DMS114 treated with DMSO at 0.1 percent for 48 hours (cell line): ENCODE measurements at regions not wholly inside any gene's neighbourhood (a gene's known extent, or its start where the extent isn't known, plus 50 kb on each side); places are given as distances from the start of the nearest gene placed in this dataset.

Source experiments
- DNase-seq: peaks from one replicate; lab custom pipeline; 2025; ENCODE audit not compliant: unreplicated experiment; lab: John Stamatoyannopoulos, UW

DNA sequence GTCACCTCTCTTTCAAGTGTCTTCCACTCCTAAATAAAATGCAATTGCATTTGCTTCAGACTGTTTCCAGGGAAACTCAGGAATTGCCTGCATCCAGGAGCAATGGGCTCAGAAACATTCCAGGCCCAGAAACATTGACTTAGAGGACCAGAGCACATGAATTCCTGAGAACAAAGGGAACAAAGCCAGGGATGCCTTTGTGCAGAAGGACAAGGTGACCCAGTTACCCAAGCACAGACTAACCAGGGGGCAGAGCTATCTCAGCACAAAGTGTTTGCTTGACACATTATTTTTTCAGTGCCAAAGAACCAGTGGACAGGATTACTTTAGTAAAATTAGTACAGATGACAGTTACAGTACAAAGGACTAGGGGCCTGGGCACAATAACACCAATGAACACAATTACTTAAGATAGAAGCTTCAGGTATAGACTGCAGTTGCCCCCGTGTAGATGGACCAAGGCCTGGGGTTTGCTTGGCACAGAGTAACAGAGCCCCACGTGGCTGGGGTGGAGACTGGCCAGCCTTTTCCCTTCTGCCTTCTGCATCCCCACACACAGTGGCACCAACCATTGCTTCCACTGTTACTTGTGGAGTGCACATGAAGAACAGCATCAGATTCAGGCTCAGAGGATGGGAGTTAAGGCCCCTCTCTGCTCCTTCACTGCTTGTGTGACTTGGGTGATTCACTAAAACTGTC, 500.8 kb downstream of the INSC start:
- no peak for DNase-seq

DNA sequence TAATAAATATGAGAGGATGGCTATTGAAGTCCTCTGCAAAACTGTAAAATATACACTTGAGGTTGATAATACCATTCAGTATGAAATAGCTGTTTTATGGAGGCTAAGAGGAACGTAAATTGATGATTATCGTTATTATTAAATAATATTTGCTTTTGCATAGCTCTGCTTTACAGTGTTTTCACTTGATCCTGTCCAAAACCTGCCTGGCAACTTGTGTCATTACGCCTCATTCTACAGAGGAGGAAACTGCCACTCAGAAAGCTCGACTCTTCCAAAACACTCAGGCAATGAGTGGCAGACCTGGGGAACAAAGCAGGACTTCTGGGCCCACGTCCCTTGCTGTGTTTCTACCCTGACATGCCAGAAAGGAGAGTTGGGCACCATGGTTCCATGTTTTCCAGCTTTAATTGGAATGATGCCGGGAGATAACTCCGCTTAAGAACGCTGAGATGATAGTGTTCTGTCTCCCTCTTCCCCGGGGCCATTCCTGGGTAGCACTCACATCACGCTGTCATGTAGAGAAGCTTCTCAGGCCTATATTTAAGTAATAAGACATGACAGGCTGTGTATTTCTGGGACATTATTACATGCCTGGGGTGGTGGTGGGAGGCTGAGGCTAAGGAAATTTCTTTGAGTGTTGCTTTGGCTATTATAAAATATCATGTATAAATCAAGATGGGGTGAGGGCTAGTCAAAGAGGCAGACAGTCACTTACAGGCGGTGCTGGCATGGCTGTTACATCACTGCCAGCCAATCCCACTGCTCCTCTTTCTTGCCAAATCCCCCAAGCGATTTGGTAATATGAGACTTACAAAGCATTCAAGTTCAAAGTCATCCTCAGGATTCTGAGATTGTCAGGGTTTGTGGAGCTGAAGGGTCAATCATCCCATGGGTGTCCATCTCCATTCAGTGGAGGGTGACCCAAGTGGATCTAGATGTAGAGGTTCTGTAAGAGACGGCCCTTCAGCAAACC, 501.7 kb downstream of the INSC start:
- DNase-seq = no peak

DNA sequence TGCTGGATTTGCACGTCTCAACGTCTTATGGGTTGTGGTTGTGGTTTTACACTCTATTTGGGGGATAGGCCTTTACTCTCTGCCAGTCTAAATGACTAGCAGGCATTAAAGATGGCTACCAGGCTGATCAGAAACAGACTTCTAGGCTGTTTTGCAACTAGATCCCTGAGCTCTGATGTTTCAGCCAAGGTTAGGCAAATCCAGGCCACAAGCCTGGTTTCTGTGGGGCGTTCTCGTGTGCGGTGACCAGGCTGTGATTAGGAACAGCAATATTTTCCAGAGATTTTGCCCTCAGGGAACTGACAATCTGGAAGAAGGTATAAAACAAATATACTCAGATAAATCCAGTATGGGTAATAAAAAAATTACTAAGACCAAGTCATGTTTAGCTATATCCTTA, 502.4 kb downstream of the INSC start:
- DNase-seq = no peak

DNA sequence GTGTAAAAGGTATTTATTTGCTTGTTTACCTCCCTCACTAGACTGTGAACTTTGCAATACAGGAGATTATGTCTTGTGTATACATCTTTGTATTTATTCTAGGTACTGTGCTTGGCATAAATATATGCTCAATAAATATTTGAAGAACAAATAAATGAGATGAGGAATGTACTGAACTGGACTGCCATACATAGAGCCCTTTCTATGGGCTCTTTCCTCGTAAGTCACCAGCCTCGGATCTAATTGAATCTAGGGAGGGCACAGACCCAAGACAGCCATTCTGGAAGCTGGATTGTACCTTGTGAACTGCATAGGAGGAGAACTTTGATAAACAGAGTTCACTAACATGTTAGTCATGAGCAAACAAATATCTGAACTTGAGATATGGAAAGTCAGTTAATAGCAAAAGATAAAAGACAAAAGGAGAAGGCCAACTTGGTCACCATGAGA, 503.9 kb downstream of the INSC start:
- no peak for DNase-seq

DNA sequence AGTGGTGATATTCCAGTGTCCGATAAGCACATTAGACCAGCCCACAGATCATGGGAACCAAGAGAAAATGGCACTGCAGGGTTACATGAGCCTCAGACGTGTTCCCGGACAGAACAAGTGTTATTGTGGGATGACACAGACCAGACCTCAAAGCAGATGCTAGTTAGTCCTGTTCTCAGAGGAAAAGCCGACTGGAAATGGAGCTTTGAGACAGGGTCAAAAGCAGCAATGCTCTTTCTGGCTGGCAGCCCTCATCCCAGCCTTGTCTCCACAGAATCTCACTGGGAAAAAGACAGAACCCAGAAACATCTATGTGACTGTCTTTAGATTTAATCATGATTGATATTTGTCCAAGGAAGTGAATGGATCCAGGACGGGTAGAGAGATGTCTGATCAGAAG, 506.8 kb downstream of the INSC start:
- DNase-seq = no peak

DNA sequence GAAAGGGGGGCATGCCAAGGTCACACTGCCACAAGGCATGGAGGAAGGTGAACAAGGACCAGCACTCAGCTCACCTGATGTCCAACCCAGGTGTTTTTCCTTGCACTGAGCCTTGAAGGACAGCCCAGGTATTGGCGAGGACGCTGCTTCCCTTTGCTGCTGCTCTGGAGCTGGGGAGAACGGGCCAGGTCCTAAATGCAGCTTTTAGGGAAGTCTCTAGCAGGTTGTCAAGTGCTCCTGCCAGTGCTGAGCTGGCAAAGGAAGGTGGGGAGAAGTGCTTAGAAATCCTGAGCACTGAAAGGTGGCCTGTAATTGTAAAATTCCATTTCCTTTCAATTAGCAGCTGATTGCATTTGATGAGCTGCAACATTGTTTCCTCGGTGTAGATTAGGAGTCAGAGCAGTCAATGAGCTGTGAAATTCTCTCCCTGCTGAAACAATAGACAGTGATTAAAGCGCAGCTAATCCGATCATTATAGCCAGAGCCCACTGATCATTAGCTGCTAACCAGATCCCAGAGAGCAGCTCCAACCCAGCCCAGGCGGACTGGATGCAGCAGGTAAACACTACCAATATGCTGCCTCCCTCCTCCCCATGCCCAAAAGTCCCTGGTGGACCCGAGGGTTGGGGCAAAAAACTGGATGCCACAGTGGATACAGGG, 507.6 kb downstream of the INSC start:
- DNase-seq = no peak

DNA sequence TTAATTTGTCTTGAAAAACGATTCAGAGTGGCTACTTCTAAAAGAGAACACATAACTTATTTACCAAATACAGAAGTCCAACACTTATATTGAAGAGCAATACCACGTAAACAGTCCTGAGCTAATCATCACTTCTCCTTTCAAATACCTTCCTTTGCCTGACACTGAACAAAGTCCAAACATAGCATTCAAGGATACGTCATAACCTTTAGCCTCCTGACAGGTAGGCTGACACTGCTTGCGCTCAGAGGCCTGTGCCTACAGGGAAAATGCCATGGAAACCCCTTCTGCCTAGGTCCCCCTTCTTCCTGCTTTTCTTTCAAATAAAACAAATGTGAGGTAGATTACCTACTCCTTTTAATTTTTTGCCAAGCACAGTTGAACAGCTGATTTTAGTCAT, 510.0 kb downstream of the INSC start:
- DNase-seq = no peak

DNA sequence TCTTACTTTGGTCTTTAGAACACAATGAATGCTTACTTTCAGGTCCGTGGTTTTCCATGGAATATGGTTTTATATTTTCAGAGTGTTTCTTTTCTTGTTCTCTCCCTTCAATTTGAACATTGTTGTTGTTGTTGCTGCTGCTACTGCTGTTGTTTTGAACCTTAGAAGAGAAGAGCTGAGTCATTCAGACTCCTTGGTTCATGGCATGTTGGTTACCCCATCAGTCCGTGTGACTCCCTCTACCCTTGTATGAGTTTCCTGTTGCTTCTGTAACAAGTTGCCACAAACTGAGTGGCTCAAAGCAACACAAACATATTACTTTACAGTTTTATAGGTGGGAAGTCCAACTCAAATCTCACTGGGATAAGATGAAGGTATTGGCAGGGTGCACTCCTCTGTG, 511.0 kb downstream of the INSC start:
- DNase-seq = no peak

DNA sequence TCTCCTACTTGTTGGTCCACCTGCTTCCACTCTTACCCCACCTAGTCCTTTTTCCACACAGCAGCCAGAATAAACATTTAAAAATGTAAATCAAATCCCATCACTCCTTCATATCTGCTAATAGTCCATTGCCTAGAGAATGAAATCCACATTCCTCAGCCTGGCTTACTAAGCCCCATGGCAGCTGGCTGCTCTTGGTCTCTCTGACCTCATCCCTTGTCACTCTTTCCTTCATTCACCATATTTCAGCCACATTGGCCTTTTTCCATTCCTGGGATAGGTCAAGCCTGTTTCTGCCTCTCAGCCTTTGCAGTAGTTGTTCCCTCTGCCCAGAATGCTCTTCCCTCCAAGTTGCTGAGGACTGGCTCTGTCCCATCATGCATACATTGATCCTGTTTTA, 512.8 kb downstream of the INSC start:
- no peak for DNase-seq

DNA sequence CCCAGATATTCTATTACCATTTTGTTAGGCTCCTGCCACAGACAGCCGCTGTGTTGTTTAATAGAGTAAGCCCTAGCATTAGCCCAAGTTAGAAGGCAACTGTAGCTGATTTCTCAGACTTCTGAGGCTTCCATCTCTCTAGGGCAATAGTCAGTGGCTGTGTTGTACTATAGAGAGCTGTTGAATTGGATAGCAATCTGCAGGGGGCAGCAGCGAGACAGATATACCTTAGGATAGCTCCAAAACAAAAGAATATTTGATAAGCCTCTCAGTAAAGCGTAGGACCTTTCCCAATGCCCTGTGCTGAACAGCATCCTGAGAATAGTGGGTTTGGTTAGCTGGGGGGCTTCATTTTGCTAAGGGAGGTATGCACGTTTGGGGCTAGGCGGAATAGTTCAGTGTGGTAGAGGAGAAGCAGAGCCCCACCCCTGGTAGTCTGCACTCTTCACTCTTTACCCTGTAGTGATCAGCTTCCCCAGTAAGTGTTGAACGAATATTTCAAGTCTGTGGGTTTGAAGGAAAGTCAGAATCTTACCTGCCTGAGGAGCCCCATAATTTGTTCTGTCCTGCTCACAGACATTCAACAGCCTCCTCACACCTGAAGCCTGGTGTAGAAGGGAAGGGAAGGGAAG, 515.1 kb downstream of the INSC start:
- DNase-seq = no peak

DNA sequence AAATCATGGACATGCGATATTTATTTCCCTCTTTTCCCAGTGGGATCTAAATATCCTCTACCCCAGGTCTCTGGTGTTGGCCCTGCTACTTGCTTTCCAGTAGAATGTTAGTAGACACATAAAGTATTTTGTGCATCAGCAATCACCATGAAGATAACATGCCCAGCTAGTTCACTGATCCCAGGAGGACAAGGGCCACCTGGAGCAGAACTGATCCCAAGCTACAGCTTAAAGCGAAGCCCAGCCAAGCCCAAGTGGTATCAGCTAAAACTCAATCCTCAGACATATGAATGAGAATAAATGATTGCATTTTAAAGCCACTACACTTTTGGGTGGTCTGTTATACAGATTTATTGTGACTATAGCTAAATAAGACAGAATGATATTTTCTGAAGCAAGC, 516.2 kb downstream of the INSC start:
- no peak for DNase-seq

DNA sequence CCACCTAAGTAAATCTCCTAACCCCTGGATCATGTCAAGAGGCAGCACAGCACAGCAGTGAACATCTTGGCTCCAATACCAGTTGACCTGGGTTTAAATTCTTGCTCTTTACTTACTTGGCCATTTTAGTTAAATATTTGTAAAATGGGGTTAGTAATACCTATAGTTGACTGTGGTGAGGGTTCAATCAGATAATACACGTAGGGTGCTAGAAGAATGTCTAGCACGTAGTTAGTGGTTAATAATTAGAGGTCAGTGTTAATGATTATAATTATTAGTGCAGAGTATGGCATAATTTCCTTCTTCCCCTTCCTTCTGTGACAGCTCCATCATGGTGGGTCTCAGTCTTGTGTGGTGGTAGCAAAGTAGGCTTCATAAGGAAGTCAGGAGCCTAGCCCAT, 520.8 kb downstream of the INSC start:
- no peak for DNase-seq

DNA sequence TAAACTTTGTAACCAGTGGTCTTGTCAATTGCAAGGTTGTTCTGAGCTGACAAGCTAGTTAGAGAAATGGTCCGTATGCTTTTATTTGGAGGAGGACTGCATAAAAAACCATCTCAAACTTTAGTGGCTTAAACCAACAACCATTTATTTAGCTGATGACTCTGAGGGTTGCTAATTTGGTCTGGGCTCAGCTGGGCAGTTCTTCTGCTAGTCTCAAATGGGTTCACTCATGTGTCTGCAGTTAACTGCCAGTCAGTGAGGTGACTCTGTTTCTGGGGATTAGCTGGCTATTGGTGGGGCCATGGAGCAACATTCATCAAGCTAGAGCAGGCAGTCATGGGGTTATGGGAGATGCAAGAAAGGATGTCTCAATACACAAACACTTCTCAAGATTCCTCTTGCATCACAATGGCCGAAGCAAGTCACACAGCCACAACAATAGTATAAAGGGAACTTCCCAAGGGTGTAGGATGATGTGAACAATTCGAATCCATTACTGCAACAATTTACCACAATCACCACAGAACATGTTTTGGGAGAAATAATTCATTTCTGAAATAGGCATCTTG, 521.9 kb downstream of the INSC start:
- no peak for DNase-seq

DNA sequence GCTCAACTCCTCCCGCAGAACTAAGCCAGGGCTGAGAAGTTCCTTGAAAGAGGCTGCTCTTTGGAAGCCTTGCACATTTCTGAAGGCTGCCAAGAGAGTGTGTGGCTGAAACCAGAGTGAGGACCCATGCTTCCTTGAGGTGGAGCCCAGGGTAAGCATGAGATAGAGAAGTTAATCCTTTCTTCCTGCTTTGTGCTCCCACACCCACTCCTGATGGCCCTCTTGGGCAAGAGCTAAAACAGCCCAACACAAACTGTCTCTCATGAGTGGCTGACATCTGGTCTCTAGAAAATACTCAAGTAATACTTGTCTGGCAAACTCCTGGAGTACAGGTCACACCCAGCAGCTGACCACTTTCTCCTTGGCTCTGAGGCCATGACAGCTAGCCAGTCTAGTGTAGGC, 523.7 kb downstream of the INSC start:
- DNase-seq = no peak

DNA sequence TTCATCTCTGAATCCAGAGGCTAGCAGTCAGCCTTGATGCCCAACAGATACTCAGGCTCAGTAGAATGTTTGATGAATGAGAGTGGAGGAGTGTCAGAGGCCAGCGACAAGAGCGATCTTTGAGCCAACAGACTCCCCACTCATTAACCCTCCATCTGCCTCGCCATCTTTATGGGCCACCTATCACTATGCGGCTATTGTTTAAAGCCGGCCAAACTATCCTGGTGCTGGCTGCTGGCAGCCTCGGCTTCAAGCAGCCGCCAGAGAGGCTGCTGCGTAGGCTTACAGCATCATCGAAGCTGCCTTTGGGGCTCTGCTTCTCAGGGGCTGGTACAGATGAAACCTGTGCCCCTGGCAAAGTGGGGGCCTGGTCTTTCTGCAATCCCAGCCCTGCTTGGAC, 525.6 kb downstream of the INSC start:
- DNase-seq = no peak

DNA sequence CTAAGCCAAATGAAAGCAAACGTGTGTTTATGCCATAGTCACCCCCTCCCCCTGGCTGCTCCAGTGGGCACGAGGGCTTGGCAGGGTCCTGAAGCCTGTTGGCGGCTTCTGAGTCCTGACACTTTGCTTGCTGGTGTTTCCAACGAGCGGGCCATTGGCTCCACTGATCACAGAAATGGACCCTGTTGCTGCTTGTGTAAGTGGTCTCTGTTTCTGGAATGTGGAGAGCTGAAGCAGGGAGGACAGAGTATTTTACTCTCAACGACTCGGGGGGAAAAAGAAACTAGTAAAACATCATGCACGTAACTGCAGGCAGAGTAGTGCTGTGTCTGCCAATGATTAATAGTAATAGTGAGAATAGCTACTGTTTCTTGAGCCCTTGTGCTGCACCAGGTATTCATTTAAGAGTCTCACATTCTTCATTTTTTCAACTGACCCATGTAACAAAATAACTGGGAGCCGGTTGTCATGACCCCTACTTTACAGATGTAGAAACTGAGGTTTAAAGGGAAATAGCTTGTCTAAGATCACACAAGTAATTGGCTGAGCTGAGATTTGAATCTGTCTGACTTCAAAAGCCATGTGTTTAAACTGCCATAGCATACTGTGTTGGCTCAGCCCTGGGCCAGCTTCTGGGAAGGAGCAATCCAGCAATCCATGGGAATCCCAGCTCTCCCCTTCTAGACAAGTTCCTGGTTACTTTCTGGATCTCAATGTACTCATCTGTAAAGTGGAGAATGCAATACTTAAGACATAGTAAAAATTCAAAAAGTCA, 526.7 kb downstream of the INSC start:
- DNase-seq = no peak

DNA sequence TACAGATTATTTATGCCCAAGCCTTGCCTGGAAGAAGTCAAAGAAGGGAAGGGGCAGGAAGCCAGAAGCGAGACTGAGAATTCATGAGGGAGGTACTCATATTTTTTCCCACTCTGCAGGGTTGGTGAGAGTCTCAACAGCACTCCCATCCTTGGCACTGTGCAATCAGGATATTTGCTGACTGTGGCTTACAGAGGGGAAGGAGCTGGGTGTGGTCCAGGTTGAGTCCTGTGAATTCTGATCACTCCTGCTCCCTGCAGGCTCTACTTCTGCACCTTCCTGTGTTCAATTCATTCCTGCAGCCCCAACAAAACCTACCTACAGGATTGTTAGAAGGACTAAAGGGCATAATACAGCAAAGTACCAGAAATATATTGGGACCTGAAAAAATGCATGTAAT, 530.5 kb downstream of the INSC start:
- DNase-seq = no peak

DNA sequence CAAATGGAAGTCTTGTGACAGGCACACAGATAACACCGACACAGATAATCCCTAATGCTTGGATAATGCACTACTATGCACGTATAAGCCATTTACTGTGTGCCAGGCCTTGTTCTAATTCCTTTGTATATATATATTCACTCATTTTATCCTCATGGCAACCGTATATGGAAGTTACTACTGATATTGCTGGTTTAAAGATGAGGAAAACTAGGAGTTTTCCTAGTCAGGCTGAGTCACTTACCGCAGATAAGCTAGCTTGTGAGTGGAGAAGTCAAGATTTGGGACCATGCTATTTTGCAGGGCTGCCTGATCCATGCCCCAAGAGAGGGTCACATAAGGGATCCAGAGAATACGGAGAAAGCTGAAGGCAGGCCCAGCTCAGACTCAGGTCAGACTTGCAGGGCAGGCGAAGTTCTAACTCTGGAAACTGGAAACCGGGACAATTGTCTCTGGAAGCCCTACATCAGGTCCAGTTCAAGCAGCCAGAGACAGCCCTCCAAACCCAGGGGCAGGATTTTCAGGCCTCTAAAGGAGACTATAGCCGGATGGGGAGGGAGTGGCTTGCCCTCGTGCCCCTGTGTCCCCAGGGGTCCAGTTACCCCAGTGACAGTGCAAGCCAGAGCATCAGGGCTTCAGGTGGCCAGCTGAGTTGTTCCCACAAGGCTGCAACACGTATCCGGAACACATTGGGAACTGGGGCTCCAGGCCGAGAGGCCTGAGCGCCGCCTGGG, 534.8 kb downstream of the INSC start:
- no peak for DNase-seq

DNA sequence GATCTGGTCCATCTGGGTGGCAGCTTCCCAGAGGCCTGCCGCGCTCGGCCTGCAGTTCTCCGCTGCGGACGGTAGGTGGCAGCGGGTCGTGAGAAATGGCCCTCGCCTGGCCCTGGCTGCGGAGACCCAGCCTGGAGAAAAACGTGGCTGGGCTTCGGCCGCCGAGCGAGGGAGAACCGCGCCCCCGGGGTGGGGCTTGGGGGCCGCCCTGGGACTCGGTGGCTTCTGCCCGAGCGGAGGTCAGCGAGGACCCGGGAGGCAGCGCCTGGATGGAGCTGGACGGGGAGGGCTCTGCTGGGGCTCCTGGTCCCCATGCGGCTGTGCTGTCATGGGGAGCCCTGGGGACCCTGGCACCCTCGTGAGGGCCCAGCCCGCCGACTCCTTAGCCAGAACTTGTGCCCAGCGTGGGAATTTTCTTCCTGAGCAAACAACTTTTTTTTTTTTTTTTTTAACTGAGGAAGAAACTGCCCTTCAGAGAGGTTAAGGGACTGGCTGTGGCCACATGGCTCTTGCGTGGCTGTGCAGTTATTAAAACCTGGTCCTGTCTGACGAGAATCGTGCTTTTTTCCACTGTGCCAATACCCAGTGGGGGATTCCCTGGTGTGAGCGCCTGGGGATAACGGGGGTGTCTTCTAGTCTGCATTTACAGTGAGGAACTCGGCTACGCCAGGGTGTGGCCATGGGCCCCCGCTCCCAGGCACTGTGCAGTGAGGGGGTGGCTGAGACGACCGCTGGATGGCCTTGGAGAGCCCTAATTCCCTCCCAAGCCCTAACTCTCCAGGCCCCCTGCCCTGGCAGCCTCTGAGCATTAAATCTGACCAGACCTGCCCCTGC, 535.6 kb downstream of the INSC start:
- peak; percentile 44 for DNase-seq
